GM23338 (cell line): ENCODE measurements at regions not wholly inside any gene's neighbourhood (a gene's known extent, or its start where the extent isn't known, plus 50 kb on each side); places are given as distances from the start of the nearest gene placed in this dataset.

ENCODE experiments used
- ATAC-seq: fragments of 200-7000 bp; cut with Tn5 transposase; 3 replicates; pipeline ENCODE4 v1.9.1; 2020
- DNase-seq: peaks from one replicate; pipeline ENCODE4 v3.0.0-alpha.2; 2015; ENCODE audit warnings: low spot score
- H2AFZ ChIP-seq: fragments of 200-600 bp; sonication (generic); 2 replicates; pipeline ENCODE4 v1.8.0; 2016; ENCODE audit warnings: antibody characterized with exemption, mild to moderate bottlenecking, moderate library complexity
- H3F3A ChIP-seq: fragments of 200-600 bp; sonication (generic); replicated peaks from 2 replicates; pipeline ENCODE4 v1.8.0; 2017; ENCODE audit warnings: antibody characterized with exemption, mixed run types, low read depth
- H3K27ac ChIP-seq: fragments of 200-600 bp; sonication (generic); 2 replicates; pipeline ENCODE4 v1.6.1; 2016; ENCODE audit warnings: low read depth
- H3K27me3 ChIP-seq: fragments of 200-600 bp; sonication (generic); 2 replicates; pipeline ENCODE4 v1.8.0; 2016; ENCODE audit warnings: mild to moderate bottlenecking, mixed run types, moderate library complexity; ENCODE audit not compliant: insufficient read depth
- H3K36me3 ChIP-seq: fragments of 200-600 bp; sonication (generic); 2 replicates; pipeline ENCODE4 v1.8.0; 2016; ENCODE audit warnings: mild to moderate bottlenecking; ENCODE audit not compliant: insufficient read depth
- H3K4me1 ChIP-seq: fragments of 200-600 bp; sonication (generic); 2 replicates; pipeline ENCODE4 v1.8.0; 2016; ENCODE audit warnings: mild to moderate bottlenecking, moderate library complexity; ENCODE audit not compliant: insufficient read depth
- H3K4me2 ChIP-seq: fragments of 200-600 bp; sonication (generic); 2 replicates; pipeline ENCODE4 v1.7.1; 2017; ENCODE audit warnings: mixed run types
- H3K4me3 ChIP-seq: fragments of 200-600 bp; sonication (generic); 2 replicates; pipeline ENCODE4 v1.6.1; 2016; ENCODE audit warnings: mixed run types
- H3K79me2 ChIP-seq: fragments of 200-600 bp; sonication (generic); replicated peaks from 2 replicates; pipeline ENCODE4 v1.8.0; 2017; ENCODE audit warnings: mild to moderate bottlenecking; ENCODE audit not compliant: insufficient read depth
- H3K9me2 ChIP-seq: fragments of 200-600 bp; sonication (generic); 2 replicates; pipeline ENCODE4 v1.8.0; 2017; ENCODE audit not compliant: insufficient read depth
- H4K20me1 ChIP-seq: fragments of 200-600 bp; sonication (generic); replicated peaks from 2 replicates; pipeline ENCODE4 v1.8.0; 2017; ENCODE audit warnings: mild to moderate bottlenecking; ENCODE audit not compliant: insufficient read depth
- H3K27ac Mint-ChIP-seq: 2 replicates; pipeline ENCODE4 v1.8.0; 2020; ENCODE audit warnings: inconsistent platforms, mild to moderate bottlenecking, moderate library complexity, mixed read lengths
- H3K27me3 Mint-ChIP-seq: 3 replicates; pipeline ENCODE4 v1.8.0; 2022; ENCODE audit warnings: low read depth, mild to moderate bottlenecking, moderate library complexity, mixed read lengths, inconsistent platforms; ENCODE audit not compliant: insufficient read depth, poor library complexity
- H3K36me3 Mint-ChIP-seq: 3 replicates; pipeline ENCODE4 v1.8.0; 2021; ENCODE audit warnings: low read depth, mild to moderate bottlenecking, inconsistent platforms, moderate library complexity, mixed read lengths
- H3K4me1 Mint-ChIP-seq: 3 replicates; pipeline ENCODE4 v1.8.0; 2020; ENCODE audit warnings: mild to moderate bottlenecking, inconsistent platforms, mixed read lengths
- H3K4me3 Mint-ChIP-seq: 3 replicates; pipeline ENCODE4 v1.8.0; 2021; ENCODE audit warnings: moderate library complexity, mild to moderate bottlenecking, inconsistent platforms, mixed read lengths
- H3K9me3 Mint-ChIP-seq: 3 replicates; pipeline ENCODE4 v1.8.0; 2020; ENCODE audit warnings: moderate library complexity, mild to moderate bottlenecking, inconsistent platforms, mixed read lengths
- CREB1 ChIP-seq: fragments of 250-450 bp; sonication (Bioruptor Pico); IDR thresholded peaks from 2 replicates; pipeline ENCODE4 v1.5.0; 2020; ENCODE audit warnings: low read depth, mild to moderate bottlenecking, moderate library complexity
- CTCF ChIP-seq, 2 experiments: fragments of 200-600 bp in 1 of 2; sonication (generic) in 1 of 2; conservative IDR thresholded peaks; 2 replicates each; pipeline versions ENCODE4 v1.5.1 to v1.6.1; 2016 to 2017; ENCODE audit warnings: antibody characterized with exemption in 2 of 2, low read depth in 2 of 2, mild to moderate bottlenecking in 2 of 2, moderate library complexity in 1 of 2
- EZH2 ChIP-seq: fragments of 200-600 bp; sonication (generic); IDR thresholded peaks from one replicate; pipeline ENCODE4 v1.8.0; 2017; ENCODE audit warnings: antibody characterized with exemption, mild to moderate bottlenecking, low read depth; ENCODE audit not compliant: unreplicated experiment
- REST ChIP-seq: IDR thresholded peaks from one replicate; pipeline ENCODE4 v1.6.1; 2018; ENCODE audit warnings: antibody characterized with exemption; ENCODE audit not compliant: unreplicated experiment
- TF ChIP-seq, protein P1 (sequence below): fragments of 250-450 bp; sonication (Bioruptor Pico); IDR thresholded peaks from 2 replicates; pipeline ENCODE4 v1.5.0; 2020; ENCODE audit warnings: mild to moderate bottlenecking, moderate library complexity

GRCh38 chr4:85402371-85402770 lies 72.6 kb upstream of the ARHGAP24 start (continued):
- TF ChIP-seq, protein P1, sequence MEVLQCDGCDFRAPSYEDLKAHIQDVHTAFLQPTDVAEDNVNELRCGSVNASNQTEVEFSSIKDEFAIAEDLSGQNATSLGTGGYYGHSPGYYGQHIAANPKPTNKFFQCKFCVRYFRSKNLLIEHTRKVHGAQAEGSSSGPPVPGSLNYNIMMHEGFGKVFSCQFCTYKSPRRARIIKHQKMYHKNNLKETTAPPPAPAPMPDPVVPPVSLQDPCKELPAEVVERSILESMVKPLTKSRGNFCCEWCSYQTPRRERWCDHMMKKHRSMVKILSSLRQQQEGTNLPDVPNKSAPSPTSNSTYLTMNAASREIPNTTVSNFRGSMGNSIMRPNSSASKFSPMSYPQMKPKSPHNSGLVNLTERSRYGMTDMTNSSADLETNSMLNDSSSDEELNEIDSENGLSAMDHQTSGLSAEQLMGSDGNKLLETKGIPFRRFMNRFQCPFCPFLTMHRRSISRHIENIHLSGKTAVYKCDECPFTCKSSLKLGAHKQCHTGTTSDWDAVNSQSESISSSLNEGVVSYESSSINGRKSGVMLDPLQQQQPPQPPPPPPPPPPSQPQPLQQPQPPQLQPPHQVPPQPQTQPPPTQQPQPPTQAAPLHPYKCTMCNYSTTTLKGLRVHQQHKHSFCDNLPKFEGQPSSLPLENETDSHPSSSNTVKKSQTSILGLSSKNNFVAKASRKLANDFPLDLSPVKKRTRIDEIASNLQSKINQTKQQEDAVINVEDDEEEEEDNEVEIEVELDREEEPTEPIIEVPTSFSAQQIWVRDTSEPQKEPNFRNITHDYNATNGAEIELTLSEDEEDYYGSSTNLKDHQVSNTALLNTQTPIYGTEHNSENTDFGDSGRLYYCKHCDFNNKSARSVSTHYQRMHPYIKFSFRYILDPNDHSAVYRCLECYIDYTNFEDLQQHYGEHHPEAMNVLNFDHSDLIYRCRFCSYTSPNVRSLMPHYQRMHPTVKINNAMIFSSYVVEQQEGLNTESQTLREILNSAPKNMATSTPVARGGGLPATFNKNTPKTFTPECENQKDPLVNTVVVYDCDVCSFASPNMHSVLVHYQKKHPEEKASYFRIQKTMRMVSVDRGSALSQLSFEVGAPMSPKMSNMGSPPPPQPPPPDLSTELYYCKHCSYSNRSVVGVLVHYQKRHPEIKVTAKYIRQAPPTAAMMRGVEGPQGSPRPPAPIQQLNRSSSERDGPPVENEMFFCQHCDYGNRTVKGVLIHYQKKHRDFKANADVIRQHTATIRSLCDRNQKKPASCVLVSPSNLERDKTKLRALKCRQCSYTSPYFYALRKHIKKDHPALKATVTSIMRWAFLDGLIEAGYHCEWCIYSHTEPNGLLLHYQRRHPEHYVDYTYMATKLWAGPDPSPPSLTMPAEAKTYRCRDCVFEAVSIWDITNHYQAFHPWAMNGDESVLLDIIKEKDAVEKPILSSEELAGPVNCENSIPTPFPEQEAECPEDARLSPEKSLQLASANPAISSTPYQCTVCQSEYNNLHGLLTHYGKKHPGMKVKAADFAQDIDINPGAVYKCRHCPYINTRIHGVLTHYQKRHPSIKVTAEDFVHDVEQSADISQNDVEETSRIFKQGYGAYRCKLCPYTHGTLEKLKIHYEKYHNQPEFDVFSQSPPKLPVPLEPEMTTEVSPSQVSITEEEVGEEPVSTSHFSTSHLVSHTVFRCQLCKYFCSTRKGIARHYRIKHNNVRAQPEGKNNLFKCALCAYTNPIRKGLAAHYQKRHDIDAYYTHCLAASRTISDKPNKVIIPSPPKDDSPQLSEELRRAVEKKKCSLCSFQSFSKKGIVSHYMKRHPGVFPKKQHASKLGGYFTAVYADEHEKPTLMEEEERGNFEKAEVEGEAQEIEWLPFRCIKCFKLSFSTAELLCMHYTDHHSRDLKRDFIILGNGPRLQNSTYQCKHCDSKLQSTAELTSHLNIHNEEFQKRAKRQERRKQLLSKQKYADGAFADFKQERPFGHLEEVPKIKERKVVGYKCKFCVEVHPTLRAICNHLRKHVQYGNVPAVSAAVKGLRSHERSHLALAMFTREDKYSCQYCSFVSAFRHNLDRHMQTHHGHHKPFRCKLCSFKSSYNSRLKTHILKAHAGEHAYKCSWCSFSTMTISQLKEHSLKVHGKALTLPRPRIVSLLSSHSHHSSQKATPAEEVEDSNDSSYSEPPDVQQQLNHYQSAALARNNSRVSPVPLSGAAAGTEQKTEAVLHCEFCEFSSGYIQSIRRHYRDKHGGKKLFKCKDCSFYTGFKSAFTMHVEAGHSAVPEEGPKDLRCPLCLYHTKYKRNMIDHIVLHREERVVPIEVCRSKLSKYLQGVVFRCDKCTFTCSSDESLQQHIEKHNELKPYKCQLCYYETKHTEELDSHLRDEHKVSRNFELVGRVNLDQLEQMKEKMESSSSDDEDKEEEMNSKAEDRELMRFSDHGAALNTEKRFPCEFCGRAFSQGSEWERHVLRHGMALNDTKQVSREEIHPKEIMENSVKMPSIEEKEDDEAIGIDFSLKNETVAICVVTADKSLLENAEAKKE (CRISPR knock-in tag), result no peak
- TF ChIP-seq EZH2 (no peak), CREB1 (CRISPR knock-in tag) (no peak)

GRCh38 chr4:85406185-85406584 lies 68.8 kb upstream of the ARHGAP24 start:
- Mint-ChIP-seq H3K4me1 (no peaks in the 10 kb centered on the region), H3K27me3 (no peaks in the 10 kb centered on the region), H3K9me3 (no peaks in the 10 kb centered on the region), H3K36me3 (no peaks in the 10 kb centered on the region), H3K4me3 (no peak overlapping the region), H3K27ac (no peak overlapping the region)
- DNase-seq, result no peak
- Histone ChIP-seq H3F3A (no peaks in the 10 kb centered on the region), H3K4me1 (no peaks in the 10 kb centered on the region), H4K20me1 (no peaks in the 10 kb centered on the region), H3K27ac (no peak overlapping the region), H3K27me3 (no peaks in the 10 kb centered on the region), H2AFZ (no peak overlapping the region), H3K79me2 (no peaks in the 10 kb centered on the region), H3K4me3 (no peak overlapping the region), H3K9me2 (no peaks in the 10 kb centered on the region), H3K36me3 (no peaks in the 10 kb centered on the region), H3K4me2 (no peak overlapping the region)
- no peak for ATAC-seq
- TF ChIP-seq REST (no peak), CTCF (conservative IDR thresholded peaks at IDR 0.05; ENCODE audit: low read depth in 2 of 2) (no peak)
